ENCODE measurements at regions not wholly inside any gene's neighbourhood (a gene's known extent, or its start where the extent isn't known, plus 50 kb on each side); places are given as distances from the start of the nearest gene placed in this dataset.

DNA sequence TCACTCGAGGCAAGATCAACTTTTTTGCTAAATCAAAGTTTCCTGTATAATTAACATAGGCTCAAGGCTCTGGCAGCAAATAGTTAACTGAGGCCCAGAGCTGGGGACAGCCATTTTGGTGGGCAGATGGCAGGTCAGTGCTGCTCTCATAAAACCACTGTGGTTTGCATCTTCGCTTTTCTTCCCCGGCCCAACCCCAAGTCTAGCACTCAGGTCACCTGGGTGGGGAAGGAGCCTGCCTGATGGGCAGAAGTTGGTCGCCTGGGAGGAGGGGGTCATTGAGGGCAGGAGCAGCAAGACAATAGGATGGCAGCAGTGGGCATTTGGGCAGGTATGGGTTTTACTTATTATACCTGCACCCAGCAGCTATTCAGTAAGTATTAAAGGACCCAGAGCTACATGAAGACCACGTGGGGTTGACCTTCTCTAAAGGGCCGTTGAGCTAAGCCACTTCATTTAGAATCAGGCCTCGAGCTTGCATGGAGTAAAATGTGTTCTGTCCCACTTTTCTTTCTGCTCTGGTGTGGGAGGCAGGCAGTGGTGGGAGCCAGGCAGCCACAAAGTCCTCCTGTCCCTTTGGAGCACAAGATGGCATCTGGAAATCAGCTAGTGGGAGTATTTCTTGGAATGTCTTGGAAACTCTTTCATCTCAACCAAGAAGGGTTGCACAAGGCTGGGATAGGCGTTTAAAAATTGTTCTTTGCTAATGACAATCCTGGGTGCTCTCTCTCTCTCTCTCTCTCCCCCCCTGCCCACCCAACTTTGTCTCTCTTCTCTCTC is 133.4 kb downstream of the SPAG6 start:
- no peaks in the 10 kb centered on the region for H3K36me3 ChIP-seq
- H3K4me1 ChIP-seq: peaks cover 20 to 25% (median 22%) of the 10 kb centered on the region in 4 donors
- intact Hi-C loops (cut with DNase I; ENCODE audit: low total_unique reads): no loop called here
- WGBS, 5 donors: 87 to 92% (median 89%) methylated on average over 8 of the region's 8 CpGs
- no peak overlapping the region for H3K27ac ChIP-seq
- H3K4me3 ChIP-seq: no peak overlapping the region
- H3K27me3 ChIP-seq: peaks cover 10 to 50% (median 35%) of the 10 kb centered on the region in 3 donors
- no peak for DNase-seq
- no peaks in the 10 kb centered on the region for H3K9me3 ChIP-seq
- TF ChIP-seq, protein P1, sequence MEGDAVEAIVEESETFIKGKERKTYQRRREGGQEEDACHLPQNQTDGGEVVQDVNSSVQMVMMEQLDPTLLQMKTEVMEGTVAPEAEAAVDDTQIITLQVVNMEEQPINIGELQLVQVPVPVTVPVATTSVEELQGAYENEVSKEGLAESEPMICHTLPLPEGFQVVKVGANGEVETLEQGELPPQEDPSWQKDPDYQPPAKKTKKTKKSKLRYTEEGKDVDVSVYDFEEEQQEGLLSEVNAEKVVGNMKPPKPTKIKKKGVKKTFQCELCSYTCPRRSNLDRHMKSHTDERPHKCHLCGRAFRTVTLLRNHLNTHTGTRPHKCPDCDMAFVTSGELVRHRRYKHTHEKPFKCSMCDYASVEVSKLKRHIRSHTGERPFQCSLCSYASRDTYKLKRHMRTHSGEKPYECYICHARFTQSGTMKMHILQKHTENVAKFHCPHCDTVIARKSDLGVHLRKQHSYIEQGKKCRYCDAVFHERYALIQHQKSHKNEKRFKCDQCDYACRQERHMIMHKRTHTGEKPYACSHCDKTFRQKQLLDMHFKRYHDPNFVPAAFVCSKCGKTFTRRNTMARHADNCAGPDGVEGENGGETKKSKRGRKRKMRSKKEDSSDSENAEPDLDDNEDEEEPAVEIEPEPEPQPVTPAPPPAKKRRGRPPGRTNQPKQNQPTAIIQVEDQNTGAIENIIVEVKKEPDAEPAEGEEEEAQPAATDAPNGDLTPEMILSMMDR (IDR thresholded peaks at IDR 0.05): no peak
- TF ChIP-seq EP300 (IDR thresholded peaks at IDR 0.05): no peak

DNA sequence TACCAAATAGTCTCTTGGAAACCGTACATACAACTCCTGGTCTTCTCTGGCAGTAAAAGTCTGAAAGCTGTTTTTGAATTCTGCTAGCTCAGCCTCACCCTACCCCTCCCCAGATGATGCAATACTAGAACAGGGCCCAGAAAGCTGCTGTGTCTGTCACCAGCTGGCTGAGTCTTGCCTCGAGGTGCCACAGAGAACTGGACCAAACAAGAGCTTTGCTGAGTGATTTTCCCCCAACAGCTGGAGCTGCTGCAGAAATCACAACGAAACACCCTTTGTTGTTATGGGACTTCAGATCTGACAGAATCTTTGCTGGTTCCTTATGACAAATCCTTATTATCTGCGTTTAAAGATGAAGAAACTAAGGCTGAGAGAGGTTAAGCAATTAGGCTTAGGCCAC is 134.1 kb downstream of the SPAG6 start:
- DNase-seq: no peak
- TF ChIP-seq EP300 (IDR thresholded peaks at IDR 0.05): no peak
- TF ChIP-seq POLR2A (IDR thresholded peaks at IDR 0.05): no peak
- TF ChIP-seq, protein P1 (IDR thresholded peaks at IDR 0.05): no peak
- no peak for TF ChIP-seq POLR2AphosphoS5 (IDR thresholded peaks at IDR 0.05)

DNA sequence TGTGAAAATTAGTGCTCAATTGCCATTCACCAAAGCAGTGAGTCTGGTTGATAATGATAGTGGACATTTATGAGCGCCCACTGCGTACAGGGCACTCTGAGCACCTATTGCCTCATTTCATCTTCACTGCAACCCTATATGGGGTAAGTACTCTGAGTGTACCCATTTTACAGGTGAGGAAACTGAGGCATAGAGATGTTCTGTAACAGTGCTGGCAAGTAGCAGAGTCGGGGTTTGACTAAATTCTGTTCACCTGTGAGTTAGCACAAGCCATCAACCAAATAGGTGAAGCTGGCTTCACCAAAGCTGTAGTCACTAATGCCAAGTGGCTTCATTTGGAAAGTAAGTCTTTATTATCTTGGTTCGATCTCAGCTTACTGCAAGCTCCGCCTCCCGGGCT is 135.8 kb downstream of the SPAG6 start:
- Histone ChIP-seq H3K4me1 (peaks cover 12 to 16% (median 13%) of the 10 kb centered on the region in 4 donors), H3K36me3 (no peaks in the 10 kb centered on the region), H3K9me3 (no peaks in the 10 kb centered on the region), H3K27me3 (peaks cover 10 to 26% (median 18%) of the 10 kb centered on the region in 3 donors), H3K27ac (no peak overlapping the region), H3K4me3 (no peak overlapping the region)
- 92 to 97% (median 96%) methylated on average over 6 of the region's 6 CpGs for WGBS, 5 donors
- no peak for DNase-seq
- intact Hi-C loops (cut with DNase I; ENCODE audit: low total_unique reads): no loop called here
- TF ChIP-seq POLR2A (IDR thresholded peaks at IDR 0.05) (no peak), POLR2AphosphoS5 (IDR thresholded peaks at IDR 0.05) (no peak), EP300 (IDR thresholded peaks at IDR 0.05) (no peak)
- TF ChIP-seq, protein P1 (IDR thresholded peaks at IDR 0.05): no peak

More for the DNA sequence above, 134.1 kb downstream of the SPAG6 start:
- H3K9me3 ChIP-seq: no peaks in the 10 kb centered on the region
- 69 to 89% (median 76%) methylated on average over 4 of the region's 4 CpGs for WGBS, 5 donors
- peaks cover 10 to 43% (median 34%) of the 10 kb centered on the region in 3 donors for H3K27me3 ChIP-seq
- no peak overlapping the region for H3K27ac ChIP-seq
- no peaks in the 10 kb centered on the region for H3K36me3 ChIP-seq
- peaks cover 20 to 25% (median 22%) of the 10 kb centered on the region in 4 donors for H3K4me1 ChIP-seq
- H3K4me3 ChIP-seq: no peak overlapping the region
- intact Hi-C loops (cut with DNase I; ENCODE audit: low total_unique reads): no loop called here

DNA sequence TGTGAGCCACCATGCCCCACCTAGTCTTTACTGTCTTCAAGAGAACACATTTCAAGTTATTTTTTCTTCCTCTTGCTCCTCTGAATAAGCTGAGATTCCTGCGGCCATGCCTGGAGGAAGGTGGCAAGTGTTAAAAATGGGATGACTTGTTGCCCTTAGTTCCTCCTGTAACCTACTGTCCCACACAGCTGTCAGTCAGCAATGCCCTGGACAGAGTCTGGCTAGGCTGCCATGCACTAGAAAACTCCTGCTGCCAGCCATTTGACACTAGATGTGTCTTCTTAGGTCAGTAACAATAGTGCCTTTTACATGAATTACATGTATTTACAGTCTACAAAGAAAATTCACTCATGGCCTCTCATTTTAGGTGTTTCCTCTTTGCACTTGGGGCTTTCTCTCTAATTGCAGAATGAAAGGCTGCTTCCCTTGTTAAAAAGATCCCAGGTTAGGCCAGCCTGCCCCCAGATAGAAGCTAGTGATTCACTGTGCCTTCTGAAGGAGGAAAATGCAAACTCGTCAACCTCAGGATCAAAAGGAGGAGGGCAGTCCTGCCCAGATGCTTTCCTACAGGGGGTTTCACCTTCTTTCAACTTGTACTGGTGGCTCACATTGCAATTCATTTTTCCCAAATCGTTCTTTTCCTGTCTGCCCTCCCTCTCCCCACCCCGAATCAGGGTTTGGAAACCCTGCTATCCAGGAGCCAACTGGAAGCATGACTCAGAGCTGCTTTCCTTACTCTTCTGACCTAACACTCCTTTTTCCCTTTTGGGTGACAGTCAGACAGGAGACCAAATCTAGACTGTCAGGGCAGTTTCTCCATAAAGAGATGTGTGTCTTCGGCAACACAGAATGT is 136.6 kb downstream of the SPAG6 start:
- Histone ChIP-seq H3K4me1 (peaks cover 4 to 8% (median 5%) of the 10 kb centered on the region in 4 donors), H3K36me3 (no peaks in the 10 kb centered on the region), H3K27me3 (peaks cover 4 to 18% (median 10%) of the 10 kb centered on the region in 3 donors), H3K4me3 (no peak overlapping the region), H3K27ac (no peak overlapping the region), H3K9me3 (no peaks in the 10 kb centered on the region)
- TF ChIP-seq POLR2A (IDR thresholded peaks at IDR 0.05) (no peak), POLR2AphosphoS5 (IDR thresholded peaks at IDR 0.05) (no peak), EP300 (IDR thresholded peaks at IDR 0.05) (no peak)
- no peak for DNase-seq
- intact Hi-C loops (cut with DNase I; ENCODE audit: low total_unique reads): no loop called here
- WGBS, 5 donors: 57 to 69% (median 65%) methylated on average over 5 of the region's 5 CpGs

Measured in stomach (tissue), 8 donors.